CD14-positive monocyte (primary cell): ENCODE measurements at regions not wholly inside any gene's neighbourhood (a gene's known extent, or its start where the extent isn't known, plus 50 kb on each side); places are given as distances from the start of the nearest gene placed in this dataset.

Experiments used
- DNase-seq, 3 donors: peaks; one replicate each; pipeline ENCODE4 v3.0.0-alpha.2; 2011 to 2022
- H2AFZ ChIP-seq: 2 replicates; pipeline ENCODE4 v1.6.0; 2012; ENCODE audit warnings: mild to moderate bottlenecking, low read depth, low read length, inconsistent platforms; ENCODE audit not compliant: insufficient read depth, poor library complexity, severe bottlenecking
- H3K27ac ChIP-seq, 2 donors: 1 replicate in 1 of 2; 2 replicates in 1 of 2; pipeline ENCODE4 v1.5.1; 2012 to 2013; ENCODE audit warnings: low read length in 2 of 2, control low read depth in 1 of 2, inconsistent platforms in 1 of 2, low read depth in 1 of 2, mild to moderate bottlenecking in 1 of 2
- H3K27me3 ChIP-seq, 2 donors: one replicate each; pipeline versions ENCODE4 v1.6.0 to v1.6.1; 2011 to 2013; ENCODE audit warnings: low read length in 2 of 2; ENCODE audit not compliant: control insufficient read depth in 2 of 2, insufficient read depth in 2 of 2
- H3K36me3 ChIP-seq, 2 donors: replicated peaks in 1 of 2; 1 replicate in 1 of 2; 2 replicates in 1 of 2; pipeline versions ENCODE4 v1.5.1 to v1.6.1; 2012 to 2013; ENCODE audit warnings: low read length in 2 of 2, control low read depth in 1 of 2, inconsistent platforms in 1 of 2, mild to moderate bottlenecking in 1 of 2; ENCODE audit not compliant: insufficient read depth in 2 of 2, control insufficient read depth in 1 of 2
- H3K4me1 ChIP-seq, 2 donors: 1 replicate in 1 of 2; 2 replicates in 1 of 2; pipeline versions ENCODE4 v1.5.1 to v1.6.1; 2012 to 2013; ENCODE audit warnings: low read length in 2 of 2, control low read depth in 1 of 2, inconsistent platforms in 1 of 2, mild to moderate bottlenecking in 1 of 2, moderate library complexity in 1 of 2; ENCODE audit not compliant: insufficient read depth in 2 of 2, control insufficient read depth in 1 of 2
- H3K4me2 ChIP-seq: replicated peaks from 2 replicates; pipeline ENCODE3; 2012; ENCODE audit warnings: low read length, moderate library complexity, mild to moderate bottlenecking; ENCODE audit not compliant: poor library complexity, severe bottlenecking; ENCODE audit errors: extremely low read depth
- H3K4me3 ChIP-seq, 3 experiments: fragments of 200-600 bp in 1 of 3; sonication (generic) in 1 of 3; replicated peaks in 1 of 3; 1 replicate in 2 of 3; 2 replicates in 1 of 3; pipeline ENCODE4 v1.5.1; 2011 to 2013; ENCODE audit warnings: low read length in 3 of 3, mild to moderate bottlenecking in 3 of 3, control low read depth in 2 of 3, low read depth in 2 of 3, inconsistent platforms in 1 of 3, moderate library complexity in 1 of 3
- H3K79me2 ChIP-seq: 2 replicates; pipeline ENCODE4 v1.6.0; 2012; ENCODE audit warnings: mild to moderate bottlenecking, control low read depth, inconsistent platforms, low read length, moderate library complexity; ENCODE audit not compliant: insufficient read depth
- H3K9ac ChIP-seq: 2 replicates; pipeline ENCODE4 v1.6.0; 2017; ENCODE audit warnings: low read length, mild to moderate bottlenecking; ENCODE audit not compliant: insufficient read depth, poor library complexity, severe bottlenecking
- H3K9me3 ChIP-seq, 2 donors: replicated peaks in 1 of 2; 1 replicate in 1 of 2; 2 replicates in 1 of 2; pipeline versions ENCODE4 v1.5.1 to v1.6.1; 2012 to 2013; ENCODE audit warnings: low read length in 2 of 2, control low read depth in 1 of 2; ENCODE audit not compliant: control insufficient read depth in 1 of 2, insufficient read depth in 1 of 2
- H4K20me1 ChIP-seq: 2 replicates; pipeline ENCODE4 v1.6.0; 2012; ENCODE audit warnings: mild to moderate bottlenecking, low read length, control low read depth, moderate library complexity; ENCODE audit not compliant: insufficient read depth
- H3K27ac Mint-ChIP-seq, 7 donors: one replicate each; pipeline ENCODE4 v1.8.0; 2020; ENCODE audit warnings: mild to moderate bottlenecking in 7 of 7, mixed read lengths in 7 of 7, moderate library complexity in 6 of 7, inconsistent platforms in 2 of 7
- H3K27me3 Mint-ChIP-seq, 3 donors: one replicate each; pipeline ENCODE4 v1.8.0; 2021 to 2022; ENCODE audit warnings: low read depth in 3 of 3, mild to moderate bottlenecking in 3 of 3, mixed read lengths in 3 of 3, moderate library complexity in 3 of 3, inconsistent platforms in 1 of 3
- H3K36me3 Mint-ChIP-seq, 2 donors: one replicate each; pipeline ENCODE4 v1.8.0; 2020; ENCODE audit warnings: mixed read lengths in 2 of 2, inconsistent platforms in 1 of 2, mild to moderate bottlenecking in 1 of 2
- H3K4me1 Mint-ChIP-seq: one replicate; pipeline ENCODE4 v1.8.0; 2020; ENCODE audit warnings: mild to moderate bottlenecking, mixed read lengths
- H3K4me3 Mint-ChIP-seq, 2 donors: one replicate each; pipeline ENCODE4 v1.8.0; 2020; ENCODE audit warnings: mild to moderate bottlenecking in 2 of 2, mixed read lengths in 2 of 2, moderate library complexity in 1 of 2
- H3K9me3 Mint-ChIP-seq, 7 donors: one replicate each; pipeline ENCODE4 v1.8.0; 2020 to 2022; ENCODE audit warnings: mixed read lengths in 7 of 7, mild to moderate bottlenecking in 6 of 7, moderate library complexity in 6 of 7, inconsistent platforms in 2 of 7
- CTCF ChIP-seq: fragments of 200-600 bp; IDR thresholded peaks from one replicate; pipeline ENCODE4 v1.8.0; 2022; ENCODE audit warnings: antibody characterized with exemption, mild to moderate bottlenecking
- WGBS: methylation state at CpG from one replicate; pipeline ENCODE4 v1.1.5; 2013; ENCODE audit warnings: missing lambda C conversion rate; ENCODE audit not compliant: insufficient coverage; 5-methylcytosine and 5-hydroxymethylcytosine counted together
- intact Hi-C, 2 donors: fragments of 100-400 bp; cut with micrococcal nuclease; formaldehyde crosslinking; loops; one replicate each; pipeline versions ENCODE4 v1.15.0 to v1.15.1; 2023

- intact Hi-C loops: no loop called here
Measured at GRCh38 chr9:22682536-22682935, 235.9 kb downstream of the DMRTA1 start.

GRCh38 chr9:22682961-22683699, 236.5 kb downstream of the DMRTA1 start:
- Mint-ChIP-seq H3K4me3 (no peak overlapping the region), H3K9me3 (peaks cover 0 to 18% (median 4%) of the 10 kb centered on the region in 7 donors), H3K27ac (no peak overlapping the region), H3K4me1 (no peaks in the 10 kb centered on the region), H3K36me3 (no peaks in the 10 kb centered on the region), H3K27me3 (no peaks in the 10 kb centered on the region)
- Histone ChIP-seq H3K36me3 (no peaks in the 10 kb centered on the region), H2AFZ (no peak overlapping the region), H3K4me2 (no peak overlapping the region), H4K20me1 (no peaks in the 10 kb centered on the region), H3K27me3 (no peaks in the 10 kb centered on the region), H3K79me2 (no peaks in the 10 kb centered on the region), H3K27ac (no peak overlapping the region), H3K4me3 (no peak overlapping the region), H3K9me3 (peaks cover 8 to 10% of the 10 kb centered on the region in 2 donors), H3K4me1 (no peaks in the 10 kb centered on the region), H3K9ac (no peak overlapping the region)
- intact Hi-C loops: no loop called here
- no peak for TF ChIP-seq CTCF
- no CpG with 5 or more reads among the region's 4 CpGs for WGBS
- DNase-seq: no peak

More at GRCh38 chr9:22682536-22682935, 235.9 kb downstream of the DMRTA1 start:
- no peaks in the 10 kb centered on the region for H3K4me1 Mint-ChIP-seq
- H3K9me3 ChIP-seq: peaks cover 2 to 5% of the 10 kb centered on the region in 2 donors
- H3K9me3 Mint-ChIP-seq: peaks cover 0 to 13% (median 2%) of the 10 kb centered on the region in 7 donors
- no peaks in the 10 kb centered on the region for H4K20me1 ChIP-seq
- H3K27me3 Mint-ChIP-seq: no peaks in the 10 kb centered on the region
- no peaks in the 10 kb centered on the region for H3K27me3 ChIP-seq
- no peaks in the 10 kb centered on the region for H3K79me2 ChIP-seq
- H3K4me3 ChIP-seq: no peak overlapping the region
- no peak overlapping the region for H3K27ac Mint-ChIP-seq
- no peak for DNase-seq
- H3K4me1 ChIP-seq: no peaks in the 10 kb centered on the region
- no peak overlapping the region for H3K4me2 ChIP-seq
- H3K4me3 Mint-ChIP-seq: no peak overlapping the region
- H3K9ac ChIP-seq: no peak overlapping the region
- 43% methylated on average over 1 of the region's 3 CpGs for WGBS
- no peak for TF ChIP-seq CTCF
- H3K36me3 Mint-ChIP-seq: no peaks in the 10 kb centered on the region
- no peak overlapping the region for H3K27ac ChIP-seq
- no peak overlapping the region for H2AFZ ChIP-seq
- H3K36me3 ChIP-seq: no peaks in the 10 kb centered on the region
